ENCODE measurements at regions not wholly inside any gene's neighbourhood (a gene's known extent, or its start where the extent isn't known, plus 50 kb on each side); places are given as distances from the start of the nearest gene placed in this dataset.
"Not testable (repeated sequence)": the region's sequence is repeated elsewhere in the genome, so short reads cannot be mapped to it uniquely, and the experiment has no call there.

DNA sequence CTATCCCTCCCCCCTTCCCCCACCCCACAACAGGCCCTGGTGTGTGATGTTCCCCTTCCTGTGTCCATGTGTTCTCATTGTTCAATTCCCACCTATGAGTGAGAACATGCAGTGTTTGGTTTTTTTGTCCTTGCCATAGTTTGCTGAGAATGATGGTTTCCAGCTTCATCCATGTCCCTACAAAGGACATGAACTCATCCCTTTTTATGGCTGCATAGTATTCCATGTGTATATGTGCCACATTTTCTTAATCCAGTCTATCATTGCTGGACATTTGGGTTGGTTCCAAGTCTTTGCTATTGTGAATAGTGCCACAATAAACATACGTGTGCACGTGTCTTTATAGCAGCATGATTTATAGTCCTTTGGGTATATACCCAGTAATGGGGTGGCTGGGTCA is 52.3 kb upstream of the MAN1A2 start:
- intact Hi-C loops (cut with DNase I); H3K4me1 ChIP-seq; H3K9me3 ChIP-seq; H3K27ac ChIP-seq; DNase-seq (ENCODE audit: low spot score in 2 of 2); H3K27me3 ChIP-seq; H3K36me3 ChIP-seq; H3K4me3 ChIP-seq: not testable (repeated sequence)

- no peak for TF ChIP-seq CTCF (IDR thresholded peaks at IDR 0.05)
- no peak overlapping the region for H3K4me3 ChIP-seq
- no peak for DNase-seq (ENCODE audit: low spot score in 2 of 2)
- H3K9me3 ChIP-seq: no peaks in the 10 kb centered on the region
- H3K4me1 ChIP-seq: no peaks in the 10 kb centered on the region
- intact Hi-C loops (cut with DNase I): no loop called here
- H3K36me3 ChIP-seq: no peaks in the 10 kb centered on the region
- H3K27me3 ChIP-seq: no peaks in the 10 kb centered on the region
- H3K27ac ChIP-seq: no peak overlapping the region
These were observed 53.7 kb upstream of the MAN1A2 start for GRCh38 chr1:117313555-117313954.

DNA sequence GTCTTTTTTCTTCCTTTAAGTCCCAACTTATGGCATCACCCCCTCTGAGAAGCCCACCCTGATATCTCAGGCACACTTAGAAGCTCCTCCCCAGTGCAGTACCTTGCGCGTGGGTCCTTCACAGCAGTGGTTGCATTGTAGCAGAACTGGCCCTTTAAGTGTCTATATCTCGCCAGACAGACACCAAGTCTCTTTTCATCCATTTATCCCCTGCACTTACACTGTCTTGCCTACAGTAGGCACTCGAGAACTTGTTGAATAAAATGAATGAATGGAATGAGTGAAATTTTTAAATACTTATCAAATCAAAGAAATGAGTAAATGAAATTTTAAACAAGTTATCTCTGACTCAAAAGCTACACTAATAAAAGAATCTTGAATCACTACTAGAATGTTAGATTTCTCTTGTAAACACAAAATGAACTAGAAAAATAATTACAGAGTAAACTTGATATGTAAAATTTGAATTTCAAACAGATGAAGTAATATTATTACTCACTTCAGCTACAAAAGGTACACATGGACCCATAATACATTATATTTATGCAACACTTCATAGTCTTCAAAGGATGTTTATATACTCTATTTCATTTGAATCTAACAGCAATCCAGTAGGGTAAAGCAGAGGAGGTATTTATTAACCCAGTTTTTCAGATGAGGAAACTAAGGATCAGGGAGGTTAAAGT is 54.7 kb upstream of the MAN1A2 start:
- intact Hi-C loops (cut with DNase I): no loop called here
- no peaks in the 10 kb centered on the region for H3K9me3 ChIP-seq
- TF ChIP-seq CTCF (IDR thresholded peaks at IDR 0.05): peak in 1 of 3 experiments; percentile 34
- no peak overlapping the region for H3K27ac ChIP-seq
- no peak for DNase-seq (ENCODE audit: low spot score in 2 of 2)
- no peaks in the 10 kb centered on the region for H3K4me1 ChIP-seq
- H3K27me3 ChIP-seq: no peaks in the 10 kb centered on the region
- no peaks in the 10 kb centered on the region for H3K36me3 ChIP-seq
- H3K4me3 ChIP-seq: no peak overlapping the region

DNA sequence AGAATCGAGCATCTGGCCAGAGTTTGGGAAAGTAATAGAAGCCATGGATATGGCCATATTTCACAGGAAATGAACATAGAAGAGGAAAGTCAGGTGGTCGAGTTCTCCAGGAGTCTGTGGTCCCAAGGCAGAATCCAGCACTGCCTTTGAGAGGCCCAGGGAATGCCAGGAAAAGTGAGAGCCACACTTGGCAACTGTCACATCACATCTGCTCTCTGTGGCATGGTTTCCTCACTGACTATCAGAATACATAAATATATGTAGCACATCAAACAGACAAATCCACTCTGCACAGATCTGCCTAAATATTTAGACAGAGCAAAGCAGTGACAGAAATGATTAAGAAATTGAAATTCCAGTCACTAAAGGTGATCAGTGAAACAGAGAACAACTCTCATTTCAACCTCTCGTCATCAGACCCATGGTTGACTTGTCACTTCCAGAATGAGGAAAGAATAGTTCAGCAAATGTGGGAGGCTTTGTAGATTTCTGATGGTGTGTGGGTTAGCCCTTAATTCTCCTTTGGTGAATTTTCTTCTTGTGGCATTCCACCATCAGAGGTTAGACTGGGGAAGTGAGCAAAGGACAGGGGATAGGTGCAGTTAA is 58.8 kb upstream of the MAN1A2 start:
- intact Hi-C loops (cut with DNase I): no loop called here
- TF ChIP-seq CTCF (IDR thresholded peaks at IDR 0.05): no peak
- no peaks in the 10 kb centered on the region for H3K27me3 ChIP-seq
- H3K9me3 ChIP-seq: no peaks in the 10 kb centered on the region
- DNase-seq (ENCODE audit: low spot score in 2 of 2): no peak
- no peak overlapping the region for H3K4me3 ChIP-seq
- no peak overlapping the region for H3K27ac ChIP-seq
- no peaks in the 10 kb centered on the region for H3K36me3 ChIP-seq
- H3K4me1 ChIP-seq: no peaks in the 10 kb centered on the region

DNA sequence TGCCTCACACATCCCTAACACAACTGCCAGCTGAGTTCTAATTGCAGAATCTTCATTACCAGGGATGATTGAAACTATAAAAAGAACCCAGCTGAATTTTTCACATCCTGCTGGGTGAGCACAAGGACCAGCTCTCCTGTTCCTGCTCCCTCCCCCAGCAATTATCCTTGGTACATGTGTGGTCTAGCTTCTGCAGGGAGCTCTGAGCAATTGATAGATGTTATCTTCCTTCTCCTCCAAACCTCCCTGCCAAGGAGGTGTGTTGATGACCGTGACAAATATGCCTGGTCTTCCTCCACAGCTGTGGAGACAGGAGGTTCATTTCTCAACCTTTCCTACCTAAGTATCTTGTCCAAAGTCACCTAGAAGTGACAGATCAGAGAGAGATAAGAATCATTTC is 65.3 kb upstream of the MAN1A2 start:
- no peaks in the 10 kb centered on the region for H3K27me3 ChIP-seq
- no peak overlapping the region for H3K4me3 ChIP-seq
- no peak overlapping the region for H3K27ac ChIP-seq
- no peak for TF ChIP-seq CTCF (IDR thresholded peaks at IDR 0.05)
- no peak for DNase-seq (ENCODE audit: low spot score in 2 of 2)
- no peaks in the 10 kb centered on the region for H3K9me3 ChIP-seq
- H3K36me3 ChIP-seq: no peaks in the 10 kb centered on the region
- no peaks in the 10 kb centered on the region for H3K4me1 ChIP-seq
- intact Hi-C loops (cut with DNase I): no loop called here

- H3K27me3 ChIP-seq; H3K9me3 ChIP-seq; H3K4me3 ChIP-seq; H3K36me3 ChIP-seq; DNase-seq (ENCODE audit: low spot score in 2 of 2); intact Hi-C loops (cut with DNase I); H3K4me1 ChIP-seq; H3K27ac ChIP-seq: not testable (repeated sequence)
These were observed 67.1 kb upstream of the MAN1A2 start for GRCh38 chr1:117300183-117300582.
